Fibroblast of lung (primary cell): ENCODE measurements at regions not wholly inside any gene's neighbourhood (a gene's known extent, or its start where the extent isn't known, plus 50 kb on each side); places are given as distances from the start of the nearest gene placed in this dataset.

Experiments
- DNase-seq, 2 donors: peaks; one replicate each; pipeline versions ENCODE4 v3.0.0 to v3.0.0-alpha.2; 2010; ENCODE audit warnings: low read depth in 2 of 2
- H2AFZ ChIP-seq: 2 replicates; pipeline ENCODE4 v1.5.1; 2012; ENCODE audit warnings: low read length, control low read depth, inconsistent platforms
- H3K27ac ChIP-seq: 2 replicates; pipeline ENCODE4 v1.5.1; 2011; ENCODE audit warnings: low read length, control low read depth; ENCODE audit not compliant: insufficient read depth
- H3K27me3 ChIP-seq: 2 replicates; pipeline ENCODE4 v1.5.1; 2011; ENCODE audit warnings: mild to moderate bottlenecking, low read length; ENCODE audit not compliant: control insufficient read depth, insufficient read depth
- H3K36me3 ChIP-seq: 2 replicates; pipeline ENCODE4 v1.5.1; 2011; ENCODE audit warnings: low read length; ENCODE audit not compliant: control insufficient read depth, insufficient read depth
- H3K4me1 ChIP-seq: 2 replicates; pipeline ENCODE4 v1.5.1; 2011; ENCODE audit warnings: low read length; ENCODE audit not compliant: control insufficient read depth, insufficient read depth; ENCODE audit errors: extremely low read depth
- H3K4me2 ChIP-seq: 2 replicates; pipeline ENCODE4 v1.5.1; 2011; ENCODE audit warnings: low read length, control low read depth; ENCODE audit not compliant: insufficient read depth; ENCODE audit errors: extremely low read depth
- H3K4me3 ChIP-seq, 4 experiments: fragments of 200-600 bp in 1 of 4; sonication (generic) in 1 of 4; replicated peaks in 1 of 4; 2 replicates each; pipeline ENCODE4 v1.5.1; 2011 to 2016; ENCODE audit warnings: low read length in 4 of 4, low read depth in 3 of 4, mild to moderate bottlenecking in 3 of 4, control low read depth in 2 of 4, inconsistent platforms in 1 of 4, mixed read lengths in 1 of 4; ENCODE audit not compliant: insufficient read depth in 1 of 4; ENCODE audit errors: control extremely low read depth in 1 of 4
- H3K79me2 ChIP-seq: 2 replicates; pipeline ENCODE4 v1.5.1; 2012; ENCODE audit warnings: mild to moderate bottlenecking, low read length, inconsistent platforms; ENCODE audit not compliant: control insufficient read depth, insufficient read depth
- H3K9ac ChIP-seq: 2 replicates; pipeline ENCODE4 v1.5.1; 2011; ENCODE audit warnings: mild to moderate bottlenecking, low read length, control low read depth; ENCODE audit not compliant: insufficient read depth
- H3K9me3 ChIP-seq: 2 replicates; pipeline ENCODE4 v1.5.1; 2012; ENCODE audit warnings: low read depth, low read length; ENCODE audit not compliant: control insufficient read depth, insufficient read depth
- H4K20me1 ChIP-seq: 2 replicates; pipeline ENCODE4 v1.5.1; 2011; ENCODE audit warnings: low read length; ENCODE audit not compliant: control insufficient read depth, insufficient read depth; ENCODE audit errors: extremely low read depth
- EZH2 ChIP-seq: IDR thresholded peaks from 2 replicates; pipeline ENCODE4 v1.5.1; 2012; ENCODE audit warnings: low read length, control low read depth, mild to moderate bottlenecking; ENCODE audit errors: missing control alignments
- TF ChIP-seq, protein P1 (sequence below), 2 donors: IDR thresholded peaks in 1 of 2; conservative IDR thresholded peaks in 1 of 2; 1 replicate in 1 of 2; 2 replicates in 1 of 2; pipeline ENCODE4 v1.5.1; 2011 to 2012; ENCODE audit warnings: low read length in 2 of 2, control low read depth in 1 of 2, inconsistent platforms in 1 of 2, low read depth in 1 of 2, mild to moderate bottlenecking in 1 of 2

DNA sequence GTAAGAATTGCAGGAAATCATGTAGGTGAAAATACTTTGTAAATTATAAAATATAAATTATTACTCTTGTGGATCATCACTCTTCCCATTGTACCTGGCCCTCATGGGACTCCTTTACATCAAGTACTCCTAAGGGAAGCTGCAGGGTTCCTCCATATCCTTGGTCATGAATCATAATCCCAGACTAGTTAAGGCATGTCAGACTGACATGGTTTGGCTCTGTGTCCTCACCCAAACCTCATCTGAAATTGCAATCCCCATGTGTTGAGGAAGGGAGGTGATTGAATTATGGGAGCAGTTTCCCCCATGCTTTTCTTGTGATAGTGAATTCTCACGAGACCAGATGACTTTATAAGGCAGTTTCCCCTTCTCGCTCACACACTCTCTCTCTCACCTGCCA is 77.1 kb downstream of the CMPK2 start:
- Histone ChIP-seq H4K20me1 (no peaks in the 10 kb centered on the region), H3K4me3 (no peak overlapping the region), H3K9ac (no peak overlapping the region), H3K27ac (no peak overlapping the region), H3K36me3 (no peaks in the 10 kb centered on the region), H3K4me1 (no peaks in the 10 kb centered on the region), H2AFZ (no peak overlapping the region), H3K79me2 (no peaks in the 10 kb centered on the region), H3K27me3 (no peaks in the 10 kb centered on the region), H3K9me3 (no peaks in the 10 kb centered on the region), H3K4me2 (no peak overlapping the region)
- DNase-seq, result no peak
- TF ChIP-seq, protein P1, sequence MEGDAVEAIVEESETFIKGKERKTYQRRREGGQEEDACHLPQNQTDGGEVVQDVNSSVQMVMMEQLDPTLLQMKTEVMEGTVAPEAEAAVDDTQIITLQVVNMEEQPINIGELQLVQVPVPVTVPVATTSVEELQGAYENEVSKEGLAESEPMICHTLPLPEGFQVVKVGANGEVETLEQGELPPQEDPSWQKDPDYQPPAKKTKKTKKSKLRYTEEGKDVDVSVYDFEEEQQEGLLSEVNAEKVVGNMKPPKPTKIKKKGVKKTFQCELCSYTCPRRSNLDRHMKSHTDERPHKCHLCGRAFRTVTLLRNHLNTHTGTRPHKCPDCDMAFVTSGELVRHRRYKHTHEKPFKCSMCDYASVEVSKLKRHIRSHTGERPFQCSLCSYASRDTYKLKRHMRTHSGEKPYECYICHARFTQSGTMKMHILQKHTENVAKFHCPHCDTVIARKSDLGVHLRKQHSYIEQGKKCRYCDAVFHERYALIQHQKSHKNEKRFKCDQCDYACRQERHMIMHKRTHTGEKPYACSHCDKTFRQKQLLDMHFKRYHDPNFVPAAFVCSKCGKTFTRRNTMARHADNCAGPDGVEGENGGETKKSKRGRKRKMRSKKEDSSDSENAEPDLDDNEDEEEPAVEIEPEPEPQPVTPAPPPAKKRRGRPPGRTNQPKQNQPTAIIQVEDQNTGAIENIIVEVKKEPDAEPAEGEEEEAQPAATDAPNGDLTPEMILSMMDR (conservative IDR thresholded peaks at IDR 0.05 in 1 of 2, IDR thresholded peaks at IDR 0.05 in 1 of 2; ENCODE audit: low read depth in 1 of 2, low read length in 2 of 2), result no peak

DNA sequence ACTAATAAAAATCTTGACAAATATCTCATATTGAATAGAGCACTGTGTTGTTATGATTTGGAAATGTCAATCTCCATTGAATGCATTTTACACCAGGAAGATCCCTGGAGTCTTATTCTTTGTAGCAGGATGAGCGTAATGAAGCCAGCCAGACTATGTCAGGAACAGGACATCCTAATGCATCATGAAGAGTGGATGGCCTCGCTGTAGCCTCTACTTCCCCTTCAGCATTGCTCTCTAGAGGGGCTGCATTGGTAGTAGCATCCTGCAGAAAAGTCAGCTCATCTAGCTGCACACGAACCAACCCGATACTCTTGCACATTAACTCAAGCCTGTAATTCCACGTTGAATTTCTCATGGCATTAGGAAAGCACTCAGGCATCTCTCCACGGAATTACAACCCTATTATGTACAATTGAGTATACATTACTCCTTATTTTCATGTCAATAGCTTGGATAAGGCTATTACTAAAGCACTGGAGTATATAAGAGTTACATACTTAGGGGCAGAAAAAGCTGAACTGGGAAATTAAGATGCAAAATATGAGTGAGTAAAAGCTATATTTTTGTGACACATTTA is 76.1 kb downstream of the CMPK2 start:
- Histone ChIP-seq H2AFZ (no peak overlapping the region), H4K20me1 (no peaks in the 10 kb centered on the region)

DNA sequence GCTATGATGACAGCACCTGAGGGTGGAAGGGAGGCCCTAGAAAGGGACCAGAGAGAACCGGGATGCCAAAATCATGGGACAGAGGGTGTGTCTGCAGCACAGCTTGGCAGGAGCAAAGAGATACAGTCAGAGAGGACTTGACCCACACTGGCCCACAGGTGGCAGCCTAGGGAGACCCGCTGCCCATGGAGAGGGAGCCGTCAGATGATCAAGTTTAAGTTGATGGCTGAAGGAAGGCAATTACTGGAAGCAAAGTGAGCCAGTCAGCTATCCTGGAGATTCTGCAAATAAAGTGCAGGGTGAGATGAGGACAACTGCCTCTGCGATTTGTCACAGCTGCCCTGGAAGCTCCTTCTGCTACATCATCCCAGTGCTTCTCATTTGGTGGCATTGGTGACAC is 74.0 kb downstream of the CMPK2 start:
- no peaks in the 10 kb centered on the region for H3K4me1 ChIP-seq
- H3K9ac ChIP-seq, result no peak overlapping the region
- no peak overlapping the region for H3K27ac ChIP-seq
- TF ChIP-seq, protein P1 (conservative IDR thresholded peaks at IDR 0.05 in 1 of 2, IDR thresholded peaks at IDR 0.05 in 1 of 2; ENCODE audit: low read depth in 1 of 2, low read length in 2 of 2), result no peak
- no peak for TF ChIP-seq EZH2
- DNase-seq, result no peak
- H3K36me3 ChIP-seq, result no peaks in the 10 kb centered on the region
- no peak overlapping the region for H2AFZ ChIP-seq
- no peaks in the 10 kb centered on the region for H4K20me1 ChIP-seq
- no peaks in the 10 kb centered on the region for H3K9me3 ChIP-seq
- H3K4me3 ChIP-seq, result no peak overlapping the region
- no peak overlapping the region for H3K4me2 ChIP-seq
- H3K79me2 ChIP-seq, result no peaks in the 10 kb centered on the region
- H3K27me3 ChIP-seq, result no peaks in the 10 kb centered on the region

More for the DNA sequence above, 76.1 kb downstream of the CMPK2 start:
- Histone ChIP-seq H3K4me1 (no peaks in the 10 kb centered on the region), H3K79me2 (no peaks in the 10 kb centered on the region), H3K27ac (no peak overlapping the region), H3K9me3 (no peaks in the 10 kb centered on the region), H3K27me3 (no peaks in the 10 kb centered on the region), H3K4me3 (no peak overlapping the region), H3K36me3 (no peaks in the 10 kb centered on the region), H3K4me2 (no peak overlapping the region), H3K9ac (no peak overlapping the region)
- DNase-seq, result no peak
- TF ChIP-seq, protein P1 (conservative IDR thresholded peaks at IDR 0.05 in 1 of 2, IDR thresholded peaks at IDR 0.05 in 1 of 2; ENCODE audit: low read depth in 1 of 2, low read length in 2 of 2), result no peak
- no peak for TF ChIP-seq EZH2
